GM18858 (cell line): ENCODE measurements at regions not wholly inside any gene's neighbourhood (a gene's known extent, or its start where the extent isn't known, plus 50 kb on each side); places are given as distances from the start of the nearest gene placed in this dataset.

Experiments used
- ATAC-seq: cut with Tn5 transposase; IDR thresholded peaks from one replicate; pipeline ENCODE4 v1.9.1; 2021; ENCODE audit not compliant: unreplicated experiment

- ATAC-seq: no peak
These were observed 79.3 kb downstream of the PCTP start for GRCh38 chr17:55829995-55830612.

GRCh38 chr17:55830699-55831471 is 80.0 kb downstream of the PCTP start:
- ATAC-seq: no peak

DNA sequence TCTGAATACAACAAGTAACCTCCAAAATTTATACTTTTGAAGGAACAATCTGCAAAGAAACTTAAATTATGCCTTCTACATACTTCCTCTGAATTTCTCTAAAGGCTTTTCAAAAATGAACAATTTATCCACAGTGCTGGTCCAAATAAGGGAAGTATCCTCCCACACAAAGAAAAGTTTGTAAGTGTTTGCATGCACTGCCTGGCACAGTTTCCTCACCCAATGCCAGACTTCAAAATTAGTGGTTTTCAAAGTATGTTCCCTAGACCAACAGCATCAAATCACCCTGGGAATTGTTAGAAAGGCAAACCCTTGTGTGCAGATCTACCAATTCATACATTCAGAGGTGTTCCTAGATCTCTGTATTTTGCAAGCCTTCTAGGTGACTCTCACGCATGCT is 82.5 kb downstream of the PCTP start:
- no peak for ATAC-seq

- no peak for ATAC-seq
These were observed 91.7 kb downstream of the PCTP start for GRCh38 chr17:55842405-55843158.

GRCh38 chr17:55843785-55844184 is 92.9 kb downstream of the PCTP start:
- ATAC-seq: no peak

DNA sequence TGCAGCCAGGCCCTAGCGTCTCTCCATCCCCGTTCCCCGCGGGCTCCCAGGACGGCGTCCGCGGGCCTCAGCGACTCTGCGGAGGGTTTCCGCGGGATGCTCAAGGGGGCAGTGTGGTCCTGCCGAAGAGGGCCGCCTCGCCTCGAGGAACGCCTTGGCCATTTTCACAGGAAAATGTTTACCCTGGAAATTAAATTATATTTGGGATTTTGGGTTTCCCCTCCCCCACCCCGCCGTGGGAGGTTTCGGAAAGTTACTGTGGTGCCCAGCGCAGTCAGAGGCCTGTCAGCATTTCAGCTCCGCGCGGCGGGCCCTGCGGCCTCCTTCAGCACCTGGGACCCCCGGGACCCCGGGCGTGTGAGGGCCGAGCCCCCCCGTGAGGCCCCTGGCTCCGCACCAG is 94.5 kb downstream of the PCTP start:
- no peak for ATAC-seq

DNA sequence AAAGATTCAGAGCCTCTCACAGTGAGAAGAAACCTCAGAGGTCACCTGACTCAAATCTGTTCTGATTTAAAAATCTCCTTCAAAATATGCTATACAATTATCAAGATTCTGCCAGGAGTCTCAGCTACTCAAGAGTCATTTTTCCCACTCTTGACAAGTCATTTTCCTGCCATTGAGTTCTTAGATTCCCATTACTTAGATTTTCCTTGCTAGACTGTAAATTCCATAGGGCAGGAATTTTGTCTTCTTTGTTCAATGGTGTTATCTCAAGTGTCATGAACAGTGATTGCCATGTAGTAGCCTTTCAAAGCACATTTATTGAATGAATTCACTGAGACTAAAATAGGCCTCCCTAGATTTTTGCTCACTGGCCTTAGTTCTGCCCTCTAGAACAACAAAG is 95.9 kb downstream of the PCTP start:
- ATAC-seq: no peak

- ATAC-seq: no peak
These were observed 101.9 kb downstream of the PCTP start for GRCh38 chr17:55852734-55853133.

DNA sequence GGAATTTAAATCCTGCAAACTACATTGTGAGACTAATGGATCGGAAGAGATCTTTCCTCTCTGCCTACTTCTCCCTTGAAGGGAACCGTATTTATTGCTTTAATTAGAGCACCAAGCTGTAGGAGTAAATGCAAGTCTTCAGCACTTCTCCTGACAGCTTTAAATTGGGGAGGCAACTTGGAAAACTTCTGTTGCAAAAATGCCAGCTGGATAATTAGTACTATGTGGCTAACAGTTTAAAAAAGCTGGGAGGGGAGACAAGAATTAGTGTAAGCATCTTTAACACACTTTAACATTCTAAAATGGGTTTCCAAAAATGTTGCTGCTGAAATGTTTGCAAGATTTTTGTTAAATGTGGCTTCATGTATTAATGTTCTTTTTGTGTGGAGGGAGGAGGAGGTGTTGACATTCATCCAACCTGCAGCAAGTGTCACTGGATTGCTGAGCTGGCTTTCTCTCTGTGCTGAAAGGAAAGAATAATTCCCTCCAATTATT is 108.5 kb downstream of the PCTP start:
- ATAC-seq: no peak

- no peak for ATAC-seq
These were observed 114.4 kb downstream of the PCTP start for GRCh38 chr17:55865072-55865762.

DNA sequence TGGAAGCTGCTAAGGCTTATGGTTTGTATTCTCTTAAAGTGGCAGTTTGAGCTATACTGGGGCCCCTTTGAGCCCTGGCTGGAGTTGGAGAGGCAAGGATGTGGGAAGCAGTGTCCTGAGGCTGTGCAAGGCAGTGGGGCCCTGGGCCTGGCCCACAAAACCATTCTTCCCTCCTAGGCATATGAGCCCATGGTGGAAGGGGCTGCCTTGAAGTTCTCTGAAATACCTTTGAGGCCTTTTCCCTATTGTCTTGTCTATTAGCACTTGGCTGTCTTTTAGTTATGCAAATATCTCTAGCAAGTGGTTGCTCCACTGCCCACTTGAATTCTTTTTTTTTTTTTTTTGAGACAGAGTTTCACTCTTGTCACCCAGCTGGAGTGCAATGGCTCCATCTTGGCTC is 119.2 kb downstream of the PCTP start:
- no peak for ATAC-seq

DNA sequence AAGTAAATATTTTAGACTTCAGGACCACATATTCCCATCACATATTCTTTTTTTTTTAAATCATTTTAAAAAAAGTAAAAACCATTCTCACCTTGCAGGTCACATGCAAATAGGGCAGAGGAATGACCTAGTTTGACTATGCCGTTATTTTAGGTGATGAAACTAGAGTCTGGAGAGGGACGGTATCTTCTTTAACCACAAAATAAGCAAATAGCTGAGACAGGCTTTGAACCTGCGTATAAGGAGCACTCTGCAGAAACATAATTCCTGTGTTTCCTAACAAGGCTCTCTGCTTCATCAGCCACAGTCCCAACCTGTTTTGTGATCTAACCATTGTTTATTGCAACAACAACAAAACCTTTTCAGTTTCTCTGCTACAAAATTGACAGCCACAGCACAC is 121.5 kb downstream of the PCTP start:
- no peak for ATAC-seq

- no peak for ATAC-seq
These were observed 122.3 kb downstream of the PCTP start for GRCh38 chr17:55873017-55873758.

DNA sequence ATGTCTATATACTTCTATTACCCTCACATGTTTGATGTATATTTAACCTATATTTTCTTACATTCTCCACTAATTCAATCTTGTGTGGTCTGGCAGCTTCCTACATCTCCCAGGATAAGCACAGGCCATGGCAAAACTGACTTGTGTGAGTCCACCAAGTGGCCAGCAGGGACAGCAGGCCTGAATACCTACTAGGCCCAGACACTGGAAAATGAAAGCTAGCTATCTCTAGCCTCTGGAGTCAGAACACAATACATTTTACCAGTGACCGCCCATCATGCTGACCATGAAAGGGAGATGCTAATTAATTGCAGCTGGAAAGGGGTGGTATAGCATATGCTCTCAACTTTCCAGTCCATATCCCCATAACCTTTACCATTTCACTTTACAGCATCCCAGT is 132.3 kb downstream of the PCTP start:
- ATAC-seq: no peak

- ATAC-seq: no peak
These were observed 136.7 kb downstream of the PCTP start for GRCh38 chr17:55887531-55887930.

- no peak for ATAC-seq
These were observed 138.4 kb downstream of the PCTP start for GRCh38 chr17:55889271-55889670.

- ATAC-seq: no peak
These were observed 144.4 kb downstream of the PCTP start for GRCh38 chr17:55895112-55895759.

DNA sequence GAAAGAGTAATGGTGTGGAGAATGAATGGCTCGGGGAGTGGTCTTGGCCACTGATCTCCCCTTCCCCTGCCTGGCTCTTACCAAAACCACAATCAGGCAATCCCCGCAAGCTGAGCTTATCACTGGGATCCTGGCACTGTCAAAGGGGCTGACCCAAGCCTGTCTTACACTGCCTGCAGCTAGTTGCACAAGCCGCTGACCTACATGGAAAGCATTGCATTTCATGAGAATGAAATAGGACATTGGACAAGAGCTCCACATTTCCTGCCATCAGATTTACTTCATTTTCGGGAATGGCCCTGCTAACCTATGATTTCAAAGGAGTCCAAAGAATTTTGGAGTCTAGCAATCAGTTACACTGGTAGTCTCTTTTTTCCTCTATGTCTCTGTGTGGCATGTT is 146.4 kb downstream of the PCTP start:
- no peak for ATAC-seq

DNA sequence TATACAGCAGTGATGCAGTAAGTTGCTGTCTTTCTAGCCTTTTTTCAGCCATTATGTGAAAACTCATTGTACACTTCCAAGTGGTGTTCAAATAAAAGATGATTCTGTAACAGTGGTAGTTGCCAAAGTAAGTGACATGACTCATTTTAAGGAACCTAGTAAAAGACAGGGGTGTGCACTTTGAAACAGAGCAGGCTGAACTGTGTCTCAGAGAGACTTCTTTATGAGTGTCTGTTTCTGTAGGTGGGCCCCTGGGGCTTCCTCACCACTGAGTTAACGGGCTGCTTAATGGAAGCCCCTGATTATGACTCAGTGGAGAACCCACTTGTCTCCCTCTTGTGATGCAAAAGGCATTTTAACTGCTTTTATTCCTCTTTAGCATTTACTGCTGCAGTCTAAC is 147.3 kb downstream of the PCTP start:
- no peak for ATAC-seq

- no peak for ATAC-seq
These were observed 149.3 kb downstream of the PCTP start for GRCh38 chr17:55900188-55900587.
